K562 (cell line): ENCODE measurements at regions not wholly inside any gene's neighbourhood (a gene's known extent, or its start where the extent isn't known, plus 50 kb on each side); places are given as distances from the start of the nearest gene placed in this dataset.

Experiments used
- DACH1 ChIP-seq: fragments of 450-650 bp; IDR thresholded peaks from 2 replicates; pipeline ENCODE4 v1.6.1; 2018; ENCODE audit not compliant: partially characterized antibody
- FOXK2 ChIP-seq, 2 experiments: fragments of 450-650 bp; IDR thresholded peaks in 1 of 2; conservative IDR thresholded peaks in 1 of 2; 2 replicates each; pipeline ENCODE4 v1.6.1; 2016; ENCODE audit warnings: low read depth in 2 of 2, mild to moderate bottlenecking in 1 of 2
- GATAD2A ChIP-seq: fragments of 450-650 bp; IDR thresholded peaks from 2 replicates; pipeline ENCODE4 v1.6.1; 2017
- KLF6 ChIP-seq: fragments of 250-450 bp; sonication (Bioruptor Pico); IDR thresholded peaks from 2 replicates; pipeline ENCODE4 v1.4.0; 2020; ENCODE audit warnings: mild to moderate bottlenecking, moderate library complexity, borderline replicate concordance
- MEF2A ChIP-seq: IDR thresholded peaks from 2 replicates; pipeline ENCODE4 v1.6.1; 2011; ENCODE audit warnings: low read depth, mild to moderate bottlenecking, low read length, moderate library complexity; ENCODE audit not compliant: control insufficient read depth
- PRPF4 ChIP-seq: fragments of 200-400 bp; formaldehyde crosslinking; IDR thresholded peaks from one replicate; pipeline ENCODE4 v1.6.1; 2017; ENCODE audit warnings: low read length, low read depth, mild to moderate bottlenecking; ENCODE audit not compliant: insufficient read depth, poor library complexity, severe bottlenecking
- TCF3 ChIP-seq: sonication (generic); formaldehyde crosslinking; IDR thresholded peaks from 2 replicates; pipeline ENCODE4 v1.4.0; 2020; ENCODE audit warnings: mild to moderate bottlenecking, missing genetic modification reagents
- TF ChIP-seq, protein P1 (sequence below): fragments of 450-650 bp; IDR thresholded peaks from 2 replicates; pipeline ENCODE4 v1.6.1; 2016; ENCODE audit warnings: borderline replicate concordance
- TF ChIP-seq, protein P2 (sequence below), 3 experiments: fragments of 200-800 bp in 1 of 3; sonication (Bioruptor generic) in 1 of 3; sonication (generic) in 1 of 3; formaldehyde crosslinking in 1 of 3; IDR thresholded peaks; 2 replicates each; pipeline versions ENCODE4 v1.6.1 to v1.8.0; 2016 to 2022; ENCODE audit warnings: mild to moderate bottlenecking in 2 of 3, missing compliant biosample characterization in 2 of 3, missing genetic modification characterization in 2 of 3, missing genetic modification reagents in 1 of 3

DNA sequence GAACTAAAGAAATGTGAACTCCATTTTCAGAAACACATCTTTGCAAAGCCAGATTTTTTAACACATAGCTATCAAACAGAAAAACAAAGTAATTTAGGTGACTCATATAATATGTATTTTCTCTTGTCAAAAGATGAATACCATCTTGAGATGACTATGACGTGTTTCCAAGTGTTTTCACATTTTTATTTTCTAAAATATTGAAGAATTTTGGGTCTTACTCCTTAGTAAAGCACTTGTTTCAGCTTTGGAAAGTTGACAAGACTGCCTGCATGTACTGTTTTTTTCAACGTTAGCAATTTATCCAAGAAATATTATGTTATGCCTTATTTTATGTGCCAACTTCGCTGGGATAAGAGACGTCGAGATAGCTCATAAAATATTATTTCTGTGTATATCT, 733.9 kb upstream of the EPHA5 start (continued):
- TF ChIP-seq PRPF4: no peak
- TF ChIP-seq, protein P1, sequence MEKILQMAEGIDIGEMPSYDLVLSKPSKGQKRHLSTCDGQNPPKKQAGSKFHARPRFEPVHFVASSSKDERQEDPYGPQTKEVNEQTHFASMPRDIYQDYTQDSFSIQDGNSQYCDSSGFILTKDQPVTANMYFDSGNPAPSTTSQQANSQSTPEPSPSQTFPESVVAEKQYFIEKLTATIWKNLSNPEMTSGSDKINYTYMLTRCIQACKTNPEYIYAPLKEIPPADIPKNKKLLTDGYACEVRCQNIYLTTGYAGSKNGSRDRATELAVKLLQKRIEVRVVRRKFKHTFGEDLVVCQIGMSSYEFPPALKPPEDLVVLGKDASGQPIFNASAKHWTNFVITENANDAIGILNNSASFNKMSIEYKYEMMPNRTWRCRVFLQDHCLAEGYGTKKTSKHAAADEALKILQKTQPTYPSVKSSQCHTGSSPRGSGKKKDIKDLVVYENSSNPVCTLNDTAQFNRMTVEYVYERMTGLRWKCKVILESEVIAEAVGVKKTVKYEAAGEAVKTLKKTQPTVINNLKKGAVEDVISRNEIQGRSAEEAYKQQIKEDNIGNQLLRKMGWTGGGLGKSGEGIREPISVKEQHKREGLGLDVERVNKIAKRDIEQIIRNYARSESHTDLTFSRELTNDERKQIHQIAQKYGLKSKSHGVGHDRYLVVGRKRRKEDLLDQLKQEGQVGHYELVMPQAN: no peak
- no peak for TF ChIP-seq MEF2A
- TF ChIP-seq DACH1: no peak
- no peak for TF ChIP-seq FOXK2 (conservative IDR thresholded peaks at IDR 0.05 in 1 of 2, IDR thresholded peaks at IDR 0.05 in 1 of 2; ENCODE audit: low read depth in 2 of 2)
- TF ChIP-seq GATAD2A: no peak
- TF ChIP-seq KLF6 (CRISPR knock-in tag): no peak
- TF ChIP-seq TCF3 (CRISPR knock-in tag): no peak
- TF ChIP-seq, protein P2, sequence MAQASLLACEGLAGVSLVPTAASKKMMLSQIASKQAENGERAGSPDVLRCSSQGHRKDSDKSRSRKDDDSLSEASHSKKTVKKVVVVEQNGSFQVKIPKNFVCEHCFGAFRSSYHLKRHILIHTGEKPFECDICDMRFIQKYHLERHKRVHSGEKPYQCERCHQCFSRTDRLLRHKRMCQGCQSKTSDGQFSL (CRISPR knock-in tag; IDR thresholded peaks at IDR 0.05): no peak
- TF ChIP-seq, protein P2 (tag; IDR thresholded peaks at IDR 0.05): no peak
